Activated T-cell treated with anti-CD3 and anti-CD28 coated beads, Interleukin-2, amount 50 U/mL, for 72 hours (primary cell): ENCODE measurements at regions not wholly inside any gene's neighbourhood (a gene's known extent, or its start where the extent isn't known, plus 50 kb on each side); places are given as distances from the start of the nearest gene placed in this dataset.

Experiments
- ATAC-seq, 2 donors: fragments of 150-1000 bp; cut with Tn5 transposase; replicated peaks in 1 of 2; 2 replicates each; pipeline ENCODE4 v1.10.0; 2021; ENCODE audit warnings: moderate library complexity in 2 of 2, mild to moderate bottlenecking in 1 of 2
- DNase-seq, 2 donors: peaks; one replicate each; pipeline ENCODE4 v3.0.0; 2021 to 2022; ENCODE audit warnings: mixed read lengths in 1 of 2
- H3K27ac Mint-ChIP-seq: one replicate; pipeline ENCODE4 v1.8.0; 2022; ENCODE audit warnings: mild to moderate bottlenecking, moderate library complexity, mixed read lengths
- H3K27me3 Mint-ChIP-seq: one replicate; pipeline ENCODE4 v1.8.0; 2022; ENCODE audit warnings: low read depth, mixed read lengths
- H3K36me3 Mint-ChIP-seq, 2 donors: one replicate each; pipeline ENCODE4 v1.8.0; 2022; ENCODE audit warnings: mixed read lengths in 2 of 2, mild to moderate bottlenecking in 1 of 2; ENCODE audit not compliant: insufficient read depth in 2 of 2
- H3K4me1 Mint-ChIP-seq: one replicate; pipeline ENCODE4 v1.8.0; 2022; ENCODE audit warnings: low read depth, mixed read lengths
- H3K4me3 Mint-ChIP-seq, 2 donors: one replicate each; pipeline ENCODE4 v1.8.0; 2022; ENCODE audit warnings: mild to moderate bottlenecking in 2 of 2, mixed read lengths in 2 of 2, moderate library complexity in 2 of 2
- H3K9me3 Mint-ChIP-seq, 2 donors: one replicate each; pipeline ENCODE4 v1.8.0; 2022; ENCODE audit warnings: mixed read lengths in 2 of 2

GRCh38 chr18:39297225-39297624, 1731.6 kb upstream of the CELF4 start:
- H3K4me3 Mint-ChIP-seq, result no peak overlapping the region
- no peak overlapping the region for H3K27ac Mint-ChIP-seq
- DNase-seq (no peak), ATAC-seq (no peak)
- H3K9me3 Mint-ChIP-seq, result peaks cover 4 to 7% of the 10 kb centered on the region in 2 donors
- no peaks in the 10 kb centered on the region for H3K4me1 Mint-ChIP-seq
- no peaks in the 10 kb centered on the region for H3K27me3 Mint-ChIP-seq
- H3K36me3 Mint-ChIP-seq, result no peaks in the 10 kb centered on the region

- Mint-ChIP-seq H3K4me3 (no peak overlapping the region), H3K36me3 (no peaks in the 10 kb centered on the region), H3K27me3 (no peaks in the 10 kb centered on the region), H3K27ac (no peak overlapping the region), H3K9me3 (peaks cover 4 to 7% of the 10 kb centered on the region in 2 donors), H3K4me1 (no peaks in the 10 kb centered on the region)
- ATAC-seq (no peak), DNase-seq (no peak)
These were observed 1730.8 kb upstream of the CELF4 start for GRCh38 chr18:39296293-39296888.

GRCh38 chr18:39276764-39277163, 1711.2 kb upstream of the CELF4 start:
- no peak overlapping the region for H3K27ac Mint-ChIP-seq
- ATAC-seq (no peak), DNase-seq (no peak)
- H3K27me3 Mint-ChIP-seq, result no peaks in the 10 kb centered on the region
- H3K4me1 Mint-ChIP-seq, result no peaks in the 10 kb centered on the region
- H3K4me3 Mint-ChIP-seq, result no peak overlapping the region
- H3K9me3 Mint-ChIP-seq, result peaks cover 4 to 11% of the 10 kb centered on the region in 2 donors
- no peaks in the 10 kb centered on the region for H3K36me3 Mint-ChIP-seq

GRCh38 chr18:39274535-39274934, 1708.9 kb upstream of the CELF4 start:
- H3K4me3 Mint-ChIP-seq, result no peak overlapping the region
- H3K9me3 Mint-ChIP-seq, result peaks cover 4 to 11% of the 10 kb centered on the region in 2 donors
- DNase-seq, result no peak
- no peak for ATAC-seq
- no peak overlapping the region for H3K27ac Mint-ChIP-seq
- H3K4me1 Mint-ChIP-seq, result no peaks in the 10 kb centered on the region
- no peaks in the 10 kb centered on the region for H3K27me3 Mint-ChIP-seq
- no peaks in the 10 kb centered on the region for H3K36me3 Mint-ChIP-seq

- Mint-ChIP-seq H3K27me3 (no peaks in the 10 kb centered on the region), H3K4me1 (no peaks in the 10 kb centered on the region), H3K36me3 (no peaks in the 10 kb centered on the region), H3K4me3 (no peak overlapping the region), H3K9me3 (peaks cover 4 to 11% of the 10 kb centered on the region in 2 donors), H3K27ac (no peak overlapping the region)
- DNase-seq, result no peak
- no peak for ATAC-seq
These were observed 1706.6 kb upstream of the CELF4 start for GRCh38 chr18:39272230-39272629.

GRCh38 chr18:39271654-39272053, 1706.1 kb upstream of the CELF4 start:
- Mint-ChIP-seq H3K27ac (no peak overlapping the region), H3K4me1 (no peaks in the 10 kb centered on the region), H3K4me3 (no peak overlapping the region), H3K9me3 (peaks cover 3 to 11% of the 10 kb centered on the region in 2 donors), H3K36me3 (no peaks in the 10 kb centered on the region), H3K27me3 (no peaks in the 10 kb centered on the region)
- no peak for ATAC-seq
- no peak for DNase-seq

GRCh38 chr18:39260565-39260964, 1695.0 kb upstream of the CELF4 start:
- H3K9me3 Mint-ChIP-seq, result peaks cover 9 to 10% of the 10 kb centered on the region in 2 donors
- H3K4me1 Mint-ChIP-seq, result no peaks in the 10 kb centered on the region
- DNase-seq, result no peak
- no peak for ATAC-seq
- no peak overlapping the region for H3K4me3 Mint-ChIP-seq
- H3K27ac Mint-ChIP-seq, result no peak overlapping the region
- H3K27me3 Mint-ChIP-seq, result no peaks in the 10 kb centered on the region
- H3K36me3 Mint-ChIP-seq, result peaks cover 0 to 3% of the 10 kb centered on the region in 2 donors

GRCh38 chr18:39259736-39260135, 1694.1 kb upstream of the CELF4 start:
- H3K36me3 Mint-ChIP-seq, result peaks cover 0 to 3% of the 10 kb centered on the region in 2 donors
- no peak for ATAC-seq

GRCh38 chr18:39244242-39244641, 1678.6 kb upstream of the CELF4 start:
- H3K27ac Mint-ChIP-seq, result no peak overlapping the region

More at GRCh38 chr18:39259736-39260135, 1694.1 kb upstream of the CELF4 start:
- H3K27ac Mint-ChIP-seq, result no peak overlapping the region
- no peak overlapping the region for H3K4me3 Mint-ChIP-seq
- no peaks in the 10 kb centered on the region for H3K4me1 Mint-ChIP-seq
- peaks cover 7 to 9% of the 10 kb centered on the region in 2 donors for H3K9me3 Mint-ChIP-seq
- no peaks in the 10 kb centered on the region for H3K27me3 Mint-ChIP-seq
- no peak for DNase-seq

GRCh38 chr18:39241534-39241933, 1675.9 kb upstream of the CELF4 start:
- H3K36me3 Mint-ChIP-seq, result no peaks in the 10 kb centered on the region

More at GRCh38 chr18:39244242-39244641, 1678.6 kb upstream of the CELF4 start:
- no peaks in the 10 kb centered on the region for H3K4me1 Mint-ChIP-seq
- H3K36me3 Mint-ChIP-seq, result no peaks in the 10 kb centered on the region
- no peaks in the 10 kb centered on the region for H3K27me3 Mint-ChIP-seq
- H3K9me3 Mint-ChIP-seq, result peaks cover 0 to 6% of the 10 kb centered on the region in 2 donors
- DNase-seq, result no peak
- ATAC-seq, result no peak
- no peak overlapping the region for H3K4me3 Mint-ChIP-seq

GRCh38 chr18:39238981-39239660, 1673.5 kb upstream of the CELF4 start:
- Mint-ChIP-seq H3K9me3 (peaks cover 2 to 6% of the 10 kb centered on the region in 2 donors), H3K27me3 (no peaks in the 10 kb centered on the region), H3K27ac (no peak overlapping the region), H3K4me3 (no peak overlapping the region), H3K4me1 (no peaks in the 10 kb centered on the region), H3K36me3 (no peaks in the 10 kb centered on the region)
- ATAC-seq (no peak), DNase-seq (no peak)

More at GRCh38 chr18:39241534-39241933, 1675.9 kb upstream of the CELF4 start:
- ATAC-seq (no peak), DNase-seq (no peak)
- Mint-ChIP-seq H3K27ac (no peak overlapping the region), H3K4me3 (no peak overlapping the region), H3K27me3 (no peaks in the 10 kb centered on the region), H3K4me1 (no peaks in the 10 kb centered on the region), H3K9me3 (peaks cover 0 to 6% of the 10 kb centered on the region in 2 donors)

GRCh38 chr18:39235118-39235719, 1669.6 kb upstream of the CELF4 start:
- Mint-ChIP-seq H3K9me3 (peaks cover 2 to 6% of the 10 kb centered on the region in 2 donors), H3K4me1 (no peaks in the 10 kb centered on the region), H3K4me3 (no peak overlapping the region), H3K36me3 (no peaks in the 10 kb centered on the region), H3K27me3 (no peaks in the 10 kb centered on the region), H3K27ac (no peak overlapping the region)
- DNase-seq, result no peak
- no peak for ATAC-seq

- no peak for DNase-seq
- no peak for ATAC-seq
- H3K4me3 Mint-ChIP-seq, result no peak overlapping the region
- no peak overlapping the region for H3K27ac Mint-ChIP-seq
- peaks cover 0 to 2% of the 10 kb centered on the region in 2 donors for H3K36me3 Mint-ChIP-seq
- H3K9me3 Mint-ChIP-seq, result peaks cover 3 to 4% of the 10 kb centered on the region in 2 donors
- H3K4me1 Mint-ChIP-seq, result no peaks in the 10 kb centered on the region
- H3K27me3 Mint-ChIP-seq, result no peaks in the 10 kb centered on the region
These were observed 1667.3 kb upstream of the CELF4 start for GRCh38 chr18:39232937-39233336.
